GM19463 (cell line): ENCODE measurements at regions not wholly inside any gene's neighbourhood (a gene's known extent, or its start where the extent isn't known, plus 50 kb on each side); places are given as distances from the start of the nearest gene placed in this dataset.
A peak's percentile ranks its signal among the peaks of the same experiment; 100 is the strongest.
"Not testable (repeated sequence)": the region's sequence is repeated elsewhere in the genome, so short reads cannot be mapped to it uniquely, and the experiment has no call there.

Experiments used
- ATAC-seq: cut with Tn5 transposase; IDR thresholded peaks from one replicate; pipeline ENCODE4 v1.9.1; 2021; ENCODE audit warnings: mild to moderate bottlenecking, moderate library complexity; ENCODE audit not compliant: unreplicated experiment

DNA sequence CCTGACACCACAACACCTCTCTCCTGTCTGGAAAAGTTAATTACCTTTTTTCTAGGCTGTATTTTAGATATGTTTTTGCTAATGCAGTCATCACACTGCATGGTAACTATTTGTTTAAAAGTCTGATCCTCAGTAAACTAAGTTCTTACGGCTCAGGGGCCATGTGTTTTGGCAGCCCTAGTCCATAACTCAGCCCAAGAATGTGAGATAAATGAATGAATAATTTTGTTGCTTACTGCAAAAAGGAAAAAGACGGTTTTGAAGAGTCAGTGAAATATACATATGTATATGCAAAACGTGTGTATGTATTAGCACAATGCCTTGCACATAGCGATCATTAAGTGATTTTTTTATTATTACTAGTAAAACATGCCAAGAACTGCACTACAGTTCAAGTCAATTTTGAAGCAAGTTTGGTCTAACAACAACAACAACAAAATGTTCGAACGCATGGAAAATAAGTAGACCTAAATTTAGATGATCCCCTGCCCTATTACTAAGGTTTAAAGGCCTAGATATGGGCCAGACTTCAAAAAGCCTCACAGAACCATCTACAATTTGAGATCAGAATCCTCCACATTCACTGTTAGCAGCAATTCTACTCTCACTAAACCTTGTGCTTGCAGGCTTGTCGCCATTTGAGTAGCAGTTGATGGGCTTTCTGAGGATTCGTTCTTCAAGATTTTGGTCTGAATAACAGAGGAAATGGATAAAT lies 140.0 kb downstream of the NDUFA12 start:
- ATAC-seq: no peak

- no peak for ATAC-seq
Measured at GRCh38 chr12:94862421-94862820, 141.1 kb downstream of the NDUFA12 start.

DNA sequence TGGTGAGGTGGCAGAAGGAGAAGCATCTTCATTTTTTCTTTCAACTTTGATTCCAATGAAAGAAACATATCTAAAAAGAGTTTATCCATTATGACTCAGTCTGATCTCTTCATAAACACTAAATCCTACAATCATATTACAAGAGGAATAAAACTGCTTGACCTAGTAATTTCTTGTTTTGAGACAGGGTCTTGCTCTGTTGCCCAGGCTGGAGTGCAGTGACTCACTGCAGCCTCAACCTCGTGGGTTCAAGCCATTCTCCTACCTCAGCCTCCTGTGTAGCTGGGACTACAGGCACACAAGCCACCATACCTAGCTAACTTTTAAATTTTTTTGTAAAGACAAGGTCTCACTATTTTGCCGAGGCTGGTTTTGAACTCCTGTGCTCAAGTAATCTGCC lies 147.2 kb downstream of the NDUFA12 start:
- no peak for ATAC-seq

- no peak for ATAC-seq
Measured at GRCh38 chr12:94855853-94856252, 147.6 kb downstream of the NDUFA12 start.

GRCh38 chr12:94851396-94852028 lies 152.0 kb downstream of the NDUFA12 start:
- ATAC-seq: no peak

DNA sequence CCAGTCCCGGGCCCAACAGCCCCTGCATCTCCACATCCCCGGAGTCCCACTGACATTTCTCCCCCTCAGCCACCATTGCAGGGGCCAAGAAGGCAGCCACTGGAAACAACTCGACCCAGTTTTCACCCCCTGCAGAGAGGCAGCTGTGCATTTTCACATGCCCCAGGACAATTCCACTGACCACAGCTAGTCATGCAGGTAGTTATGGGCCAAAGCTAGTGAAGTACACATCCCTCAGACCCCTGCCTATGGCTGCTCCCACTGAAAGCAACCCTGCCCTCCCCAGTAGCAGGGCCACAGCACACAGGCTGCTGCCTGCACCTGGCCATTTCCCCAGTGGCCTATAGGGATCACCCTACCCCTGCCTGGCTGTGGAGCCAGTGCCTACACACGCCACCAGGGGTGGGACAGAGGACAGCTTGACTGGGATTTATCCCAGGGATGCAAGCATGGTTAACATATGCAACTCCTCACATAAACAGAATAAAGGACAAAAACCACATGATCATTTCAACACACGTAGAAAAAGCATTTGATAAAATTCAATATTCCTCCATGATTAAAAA lies 154.0 kb downstream of the NDUFA12 start:
- no peak for ATAC-seq

- ATAC-seq: no peak
Measured at GRCh38 chr12:94848966-94849365, 154.5 kb downstream of the NDUFA12 start.

DNA sequence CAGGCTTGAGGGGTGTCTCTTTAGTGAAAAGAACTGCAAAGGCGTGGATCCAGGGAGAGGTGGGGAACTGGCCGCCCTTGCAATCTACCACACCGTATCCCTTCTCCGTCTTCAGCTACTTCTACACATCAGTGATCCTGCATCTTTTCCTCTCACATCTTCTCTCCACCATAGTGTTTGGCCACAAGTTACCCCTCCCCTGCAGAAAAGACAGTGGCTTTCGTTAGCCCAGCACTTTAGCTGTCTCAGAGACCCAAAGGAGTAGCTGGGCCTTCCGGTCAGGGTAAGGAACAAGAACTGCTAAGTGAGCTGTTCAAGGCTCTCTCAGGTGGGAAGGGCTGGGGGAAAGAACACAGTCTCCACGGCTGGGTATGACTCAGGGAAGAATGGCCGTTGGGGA lies 158.4 kb downstream of the NDUFA12 start:
- no peak for ATAC-seq

DNA sequence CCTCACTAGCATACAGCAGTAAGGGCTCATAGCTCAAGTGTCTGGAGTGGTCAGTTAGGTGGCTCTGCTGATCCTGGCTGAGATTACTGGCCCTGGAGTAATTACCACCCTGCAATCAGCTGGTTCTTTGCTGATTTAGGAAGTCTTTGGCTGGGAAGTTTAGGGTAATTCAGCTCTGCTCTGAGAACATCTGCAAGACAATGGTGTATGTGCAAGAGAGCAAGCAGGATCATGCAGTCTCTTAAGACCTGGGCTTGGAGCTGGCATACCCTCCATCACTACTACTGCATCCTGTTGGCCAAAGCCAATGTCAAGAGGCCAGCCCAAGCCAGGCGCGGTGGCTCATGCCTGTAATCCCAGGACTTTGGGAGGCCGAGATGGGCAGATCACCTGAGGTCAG lies 159.0 kb downstream of the NDUFA12 start:
- no peak for ATAC-seq

DNA sequence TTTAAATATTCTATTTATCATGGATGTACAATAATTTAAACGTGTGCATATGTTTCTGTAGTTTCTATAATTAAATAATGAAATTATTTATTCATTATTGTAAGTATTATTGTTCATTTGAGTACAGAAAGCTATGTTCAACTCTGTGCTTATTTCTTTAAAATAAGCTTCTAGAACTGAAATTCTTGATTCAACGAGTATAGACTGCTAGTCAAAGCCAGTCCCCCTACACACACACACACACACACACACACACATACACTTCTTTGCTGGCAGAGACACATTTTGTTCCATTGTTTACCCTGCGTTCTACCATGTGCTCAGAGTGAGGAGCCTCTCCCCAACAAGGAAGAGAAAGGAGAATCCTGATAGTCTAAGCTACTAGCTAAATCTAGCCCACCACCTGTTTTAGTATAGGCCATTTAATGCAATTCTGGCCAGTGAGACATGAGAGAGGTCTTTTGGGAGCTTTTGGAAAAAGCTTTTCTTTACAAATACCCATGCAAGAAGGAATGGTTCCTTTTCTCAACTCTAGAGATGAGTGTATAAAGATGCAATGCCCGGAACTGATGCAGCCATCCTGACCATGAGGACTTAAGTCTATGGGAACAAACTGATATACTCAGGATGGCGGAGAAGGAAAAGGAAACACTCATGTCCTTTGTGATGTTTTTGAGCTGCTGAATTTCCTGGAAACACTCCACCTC lies 161.4 kb downstream of the NDUFA12 start:
- no peak for ATAC-seq

GRCh38 chr12:94841177-94841576 lies 162.3 kb downstream of the NDUFA12 start:
- no peak for ATAC-seq

DNA sequence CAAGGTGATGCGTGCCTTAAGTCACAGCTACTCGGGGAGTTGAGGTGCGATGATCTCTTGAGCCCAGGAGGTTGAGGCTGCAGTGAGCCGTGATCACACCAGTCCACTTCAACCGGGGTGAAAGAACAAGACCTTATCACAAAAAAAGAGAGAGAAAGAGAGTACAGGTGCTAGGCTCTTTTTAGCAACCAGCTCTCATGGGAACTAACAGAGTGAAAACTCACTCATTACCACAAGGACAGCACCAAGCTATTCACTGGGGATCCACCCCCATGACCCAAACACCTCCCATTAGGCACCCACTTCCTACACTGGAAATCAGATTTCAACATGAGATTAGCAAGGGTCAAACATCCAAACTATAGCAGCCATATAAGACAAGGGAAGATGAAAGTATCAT lies 164.2 kb downstream of the NDUFA12 start:
- peak; percentile 77 for ATAC-seq

- not testable (repeated sequence) for ATAC-seq
Measured at GRCh38 chr12:94836952-94837670, 166.4 kb downstream of the NDUFA12 start.

DNA sequence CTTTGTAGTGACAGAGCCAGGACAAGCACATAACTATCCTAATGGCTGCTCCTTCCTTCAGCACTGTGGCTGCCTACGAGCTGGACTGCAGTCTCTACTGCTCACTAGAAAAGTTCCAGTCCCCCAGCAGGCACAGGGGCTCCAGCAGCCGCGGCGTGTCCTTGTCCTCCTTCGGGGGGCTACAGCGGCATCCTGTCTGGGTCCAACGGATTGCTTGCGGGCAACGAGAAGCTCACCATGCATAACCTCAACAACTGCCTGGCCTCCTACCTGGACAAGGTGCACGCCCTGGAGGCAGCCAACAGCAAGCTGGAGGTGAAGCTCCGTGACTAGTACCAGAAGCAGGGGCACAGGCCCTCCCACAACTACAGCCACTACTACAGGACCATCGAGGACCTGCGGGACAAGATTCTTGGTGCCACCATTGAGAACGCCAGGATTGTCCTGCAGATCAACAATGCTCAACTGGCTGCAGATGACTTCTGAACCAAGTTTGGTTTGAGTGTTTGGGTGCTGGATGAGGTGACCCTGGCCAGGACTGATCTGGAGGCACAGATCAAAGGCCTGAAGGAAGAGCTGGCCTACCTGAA lies 169.4 kb downstream of the NDUFA12 start:
- ATAC-seq: no peak

DNA sequence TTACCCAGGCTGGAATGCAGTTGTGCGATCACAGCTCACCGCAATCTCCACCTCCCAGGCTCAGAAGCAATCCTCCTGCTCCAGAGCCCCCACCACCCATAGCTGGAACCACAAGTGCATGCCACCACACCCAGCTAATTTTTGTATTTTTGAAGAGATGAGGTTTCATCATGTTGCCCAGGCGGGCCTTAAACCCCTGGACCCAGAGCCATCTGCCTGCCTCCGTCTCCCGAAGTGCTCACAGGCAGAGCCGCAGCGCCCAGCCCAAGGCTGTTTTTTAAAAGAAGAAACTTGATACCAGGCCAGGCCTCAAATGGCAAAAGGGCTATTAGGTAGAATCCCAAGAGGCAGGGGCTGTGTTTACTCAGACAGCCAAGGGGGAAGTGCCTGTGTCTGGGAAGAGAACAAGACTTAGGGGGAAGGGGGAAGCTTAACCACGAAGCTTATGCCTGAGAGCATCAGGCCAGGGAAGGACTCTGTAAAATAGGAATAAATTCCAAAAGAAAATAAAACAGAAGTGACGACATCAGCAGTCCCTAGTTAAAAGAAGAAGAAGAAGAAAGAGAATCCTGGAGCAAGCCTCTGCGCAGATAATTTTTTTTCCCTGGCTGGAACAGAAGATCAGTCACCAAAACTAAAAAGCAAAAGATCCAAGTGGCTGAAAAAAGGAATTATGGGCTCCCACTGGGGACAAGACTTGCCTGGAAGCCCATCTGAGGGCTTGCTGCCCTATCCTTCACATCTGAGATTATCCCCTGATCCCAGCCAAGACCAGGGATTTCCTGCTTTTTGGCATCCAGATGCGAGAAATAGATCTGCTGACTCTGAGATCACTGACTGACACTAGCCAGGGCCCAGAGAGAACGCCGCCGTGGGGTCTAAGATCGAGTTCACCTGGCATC lies 170.5 kb downstream of the NDUFA12 start:
- no peak for ATAC-seq

DNA sequence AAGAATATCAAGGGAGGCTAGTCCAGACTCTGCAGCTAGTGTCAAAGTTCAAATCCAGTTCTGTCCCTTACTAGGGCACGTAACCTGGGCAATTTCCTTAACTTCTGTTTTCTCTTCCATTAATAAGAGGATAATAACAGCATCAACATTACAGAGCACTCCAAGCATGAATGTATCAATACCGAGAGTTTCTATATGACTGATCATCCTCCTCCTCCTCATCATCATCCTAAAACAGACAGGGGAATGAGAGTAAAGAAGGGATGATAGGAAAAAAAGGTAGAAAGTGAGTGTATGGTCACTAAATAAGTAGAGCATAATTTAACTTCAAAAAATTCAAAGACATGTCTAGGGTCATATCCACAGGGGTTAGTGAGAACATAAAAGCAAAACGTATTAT lies 171.4 kb downstream of the NDUFA12 start:
- no peak for ATAC-seq

DNA sequence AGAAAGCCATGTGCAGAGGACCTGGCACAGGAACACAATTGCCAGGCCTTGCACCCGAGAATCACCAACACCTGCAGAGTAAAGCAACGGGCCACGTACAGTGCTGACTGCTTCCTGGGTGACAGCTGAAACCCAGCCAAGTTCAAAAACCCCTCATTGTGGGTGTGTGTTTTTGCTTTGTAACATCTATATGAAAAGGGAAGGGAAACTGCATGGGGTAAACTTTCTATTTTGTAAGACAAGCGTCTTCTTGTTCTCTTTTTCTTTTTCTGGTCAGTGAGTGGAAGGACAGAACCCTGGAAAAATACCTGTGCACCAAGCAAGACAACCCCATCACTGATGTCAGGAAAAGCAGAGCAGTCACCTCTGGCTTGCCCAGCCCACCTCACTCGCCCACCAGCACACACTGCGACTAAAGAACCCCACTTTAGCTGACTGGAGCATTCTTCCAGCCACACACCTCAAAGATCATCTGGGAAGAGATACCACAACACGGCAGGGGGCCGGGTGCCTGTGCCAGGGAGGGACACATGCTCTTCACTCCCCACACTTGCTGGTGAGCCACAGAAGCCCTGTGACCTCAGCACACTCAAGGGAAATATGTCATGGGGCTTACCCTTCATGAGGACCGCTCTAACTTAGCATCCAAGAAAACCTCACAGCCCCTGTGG lies 172.3 kb downstream of the NDUFA12 start:
- peak; percentile 82 for ATAC-seq

GRCh38 chr12:94829552-94829951 lies 173.9 kb downstream of the NDUFA12 start:
- no peak for ATAC-seq

DNA sequence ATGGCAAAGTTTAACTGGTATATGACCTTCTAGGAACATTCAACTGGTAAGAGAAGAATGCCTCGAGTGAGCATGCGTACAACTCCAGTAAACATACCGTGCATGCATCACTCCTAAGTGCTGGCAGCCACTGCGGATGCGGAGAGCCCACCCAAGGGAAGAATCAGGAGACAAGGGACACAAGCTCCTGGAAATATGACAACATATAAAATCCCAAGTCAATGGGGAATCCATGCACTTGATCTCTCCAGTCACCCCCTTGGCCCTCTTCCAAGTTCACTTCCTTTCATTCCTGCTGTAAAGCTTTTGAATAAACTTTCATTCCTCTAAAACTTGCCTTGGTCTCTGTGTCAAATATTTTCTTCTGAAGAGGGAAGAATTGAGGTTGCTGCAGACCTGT lies 168.7 kb upstream of the TMCC3 start:
- no peak for ATAC-seq
